Dendritic cell treated with granulocyte-macrophage colony-stimulating factor and Interleukin-4, amounts not matched to agents 40 ng/mL and 50 ng/mL, for 4 days (primary cell): ENCODE measurements at regions not wholly inside any gene's neighbourhood (a gene's known extent, or its start where the extent isn't known, plus 50 kb on each side); places are given as distances from the start of the nearest gene placed in this dataset.

ENCODE experiments used
- H3K27ac Mint-ChIP-seq: one replicate; pipeline ENCODE4 v1.8.0; 2022; ENCODE audit warnings: mild to moderate bottlenecking, mixed read lengths
- H3K27me3 Mint-ChIP-seq: one replicate; pipeline ENCODE4 v1.8.0; 2022; ENCODE audit warnings: mild to moderate bottlenecking, mixed read lengths
- H3K36me3 Mint-ChIP-seq: one replicate; pipeline ENCODE4 v1.8.0; 2022; ENCODE audit warnings: low read depth, mixed read lengths
- H3K4me1 Mint-ChIP-seq: one replicate; pipeline ENCODE4 v1.8.0; 2022; ENCODE audit warnings: low read depth, mixed read lengths
- H3K4me3 Mint-ChIP-seq: one replicate; pipeline ENCODE4 v1.8.0; 2022; ENCODE audit warnings: mild to moderate bottlenecking, moderate library complexity, mixed read lengths
- H3K9me3 Mint-ChIP-seq: one replicate; pipeline ENCODE4 v1.8.0; 2022; ENCODE audit warnings: mixed read lengths
- intact Hi-C: fragments of 100-400 bp; cut with micrococcal nuclease; formaldehyde crosslinking; loops from one replicate; pipeline ENCODE4 v1.15.0; 2022

DNA sequence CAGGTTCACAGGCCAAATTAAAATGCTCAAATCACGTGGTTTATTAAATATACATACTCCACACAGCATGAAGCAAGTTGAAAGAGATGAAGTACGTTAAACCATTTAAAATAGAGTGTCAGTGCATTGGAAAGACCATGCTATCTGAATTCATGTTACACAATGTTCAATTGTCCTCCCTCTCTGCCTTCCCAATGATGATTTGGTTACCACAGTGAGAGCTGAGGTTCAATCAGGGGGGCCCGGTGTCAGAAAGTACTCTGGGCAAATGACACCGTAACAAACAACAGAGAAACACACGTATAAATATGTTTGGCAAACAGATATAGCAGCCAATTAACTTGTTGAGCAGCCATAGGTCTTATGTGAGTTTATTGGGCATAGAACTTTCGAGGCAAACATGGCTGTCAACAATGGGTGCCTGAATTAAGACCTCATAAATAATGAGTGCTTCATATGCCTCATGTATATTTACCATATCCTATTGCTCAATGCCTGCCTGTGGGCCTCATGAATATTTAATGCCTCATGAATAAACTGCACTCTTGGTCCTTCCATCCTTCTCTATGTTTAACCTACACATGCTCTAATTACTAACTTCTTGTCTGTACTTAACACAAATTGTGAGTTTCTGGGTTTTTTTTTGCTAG lies 641.5 kb downstream of the PLOD2 start:
- intact Hi-C loops: no loop called here
- Mint-ChIP-seq H3K27me3 (no peaks in the 10 kb centered on the region), H3K4me1 (no peaks in the 10 kb centered on the region), H3K36me3 (no peaks in the 10 kb centered on the region), H3K4me3 (no peak overlapping the region), H3K27ac (no peak overlapping the region), H3K9me3 (peaks cover 21% of the 10 kb centered on the region)

DNA sequence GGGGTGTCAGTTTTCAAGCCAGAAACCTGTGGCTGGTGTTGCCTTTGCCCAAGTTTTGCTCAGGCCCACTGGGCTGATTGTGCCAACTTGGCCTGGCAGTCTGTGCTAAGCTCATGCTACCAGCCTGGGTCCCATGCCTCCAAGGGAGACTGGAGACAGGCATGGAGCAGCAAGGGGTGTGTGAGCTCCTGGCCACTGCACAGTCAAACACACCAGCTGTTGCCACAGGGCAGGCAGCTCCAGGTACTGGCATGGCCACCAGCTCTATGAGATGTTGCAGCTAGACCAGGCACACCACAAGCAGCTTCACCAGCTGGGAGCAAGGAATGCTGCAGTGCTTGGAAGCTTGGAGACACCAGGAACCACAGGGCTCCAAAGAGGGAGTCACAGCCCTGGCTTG lies 638.8 kb downstream of the PLOD2 start:
- Mint-ChIP-seq H3K27ac (no peak overlapping the region), H3K36me3 (no peaks in the 10 kb centered on the region), H3K4me3 (no peak overlapping the region), H3K9me3 (peaks cover 15% of the 10 kb centered on the region), H3K4me1 (no peaks in the 10 kb centered on the region), H3K27me3 (no peaks in the 10 kb centered on the region)
- intact Hi-C loops: no loop called here

DNA sequence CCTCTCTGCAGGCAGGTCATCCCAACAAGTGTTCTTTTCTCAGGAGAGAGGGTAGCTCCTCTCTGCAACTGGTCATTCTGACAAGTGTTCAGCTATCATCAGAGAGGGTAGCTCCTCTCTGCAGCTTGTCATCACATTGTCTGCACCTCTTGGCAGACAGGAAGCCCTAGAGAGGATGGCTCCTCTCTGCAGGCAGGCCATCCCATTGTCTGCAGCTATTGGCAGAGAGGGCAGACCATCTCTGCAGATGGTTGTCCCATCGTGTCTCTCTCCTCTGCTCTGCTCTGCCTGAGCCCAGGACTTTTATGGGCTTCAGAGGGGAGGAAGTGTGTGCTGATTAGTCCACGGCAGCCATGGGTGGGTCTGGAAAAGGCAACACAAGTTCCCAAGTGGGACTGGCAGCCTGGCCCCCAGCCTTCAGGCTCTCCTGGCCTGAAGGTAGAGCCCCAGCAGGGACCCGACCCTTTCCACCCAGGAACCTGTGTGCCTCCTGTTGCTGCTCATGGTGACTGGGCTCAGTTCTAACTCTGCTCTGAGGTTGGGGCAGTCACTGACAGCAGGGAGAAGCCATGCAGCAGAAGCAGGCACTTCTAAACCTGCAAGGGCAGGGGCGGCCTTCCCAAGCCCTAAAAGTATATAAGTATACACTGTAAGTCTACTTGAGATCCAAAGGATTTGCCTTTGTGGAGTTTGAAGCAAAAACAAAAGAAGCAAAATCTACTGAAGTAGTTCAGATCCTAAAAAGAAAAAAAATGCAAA lies 637.9 kb downstream of the PLOD2 start:
- Mint-ChIP-seq H3K36me3 (no peaks in the 10 kb centered on the region), H3K27me3 (no peaks in the 10 kb centered on the region), H3K4me1 (no peaks in the 10 kb centered on the region), H3K27ac (no peak overlapping the region), H3K4me3 (no peak overlapping the region), H3K9me3 (peaks cover 15% of the 10 kb centered on the region)
- intact Hi-C loops: no loop called here

DNA sequence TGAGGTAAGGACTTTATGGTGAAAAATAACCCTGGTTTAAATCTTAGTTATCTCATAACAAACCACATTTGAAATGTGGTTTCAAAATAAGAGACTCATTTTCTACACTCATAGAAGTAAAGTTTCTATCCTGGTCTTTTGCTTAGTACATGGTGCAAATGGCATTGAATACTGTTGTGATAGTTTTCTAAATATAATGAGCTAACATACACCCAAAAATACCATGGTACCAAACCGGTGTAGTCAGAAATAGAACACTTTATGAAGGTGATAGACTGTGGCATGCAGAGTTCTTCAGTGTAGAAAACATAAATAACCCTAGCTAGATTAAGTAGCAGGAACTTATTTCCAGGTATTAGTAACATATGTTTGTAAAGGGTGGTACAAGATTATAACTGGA lies 629.4 kb downstream of the PLOD2 start:
- no peaks in the 10 kb centered on the region for H3K4me1 Mint-ChIP-seq
- no peak overlapping the region for H3K27ac Mint-ChIP-seq
- H3K4me3 Mint-ChIP-seq: no peak overlapping the region
- intact Hi-C loops: no loop called here
- no peaks in the 10 kb centered on the region for H3K27me3 Mint-ChIP-seq
- peaks cover 5% of the 10 kb centered on the region for H3K9me3 Mint-ChIP-seq
- no peaks in the 10 kb centered on the region for H3K36me3 Mint-ChIP-seq

DNA sequence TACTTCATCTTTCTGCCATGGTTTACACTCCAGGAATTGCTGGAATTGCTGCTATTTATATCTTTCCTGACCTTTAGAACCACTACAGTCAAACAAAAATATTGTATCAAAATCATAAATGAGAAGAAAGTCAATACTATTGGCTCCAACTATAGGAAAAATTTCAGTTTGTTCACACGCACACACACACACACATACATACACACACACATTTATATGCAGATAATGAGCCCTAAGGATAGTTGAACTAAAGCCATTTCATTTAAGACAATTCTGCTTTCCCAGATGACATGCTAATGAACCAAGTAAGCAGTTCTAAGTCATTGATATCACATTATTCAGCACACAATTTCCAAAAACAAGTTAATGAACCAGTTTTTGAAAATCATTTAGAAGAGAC lies 627.3 kb downstream of the PLOD2 start:
- Mint-ChIP-seq H3K4me3 (no peak overlapping the region), H3K27ac (no peak overlapping the region), H3K36me3 (no peaks in the 10 kb centered on the region), H3K4me1 (no peaks in the 10 kb centered on the region), H3K9me3 (no peaks in the 10 kb centered on the region), H3K27me3 (no peaks in the 10 kb centered on the region)
- intact Hi-C loops: no loop called here

DNA sequence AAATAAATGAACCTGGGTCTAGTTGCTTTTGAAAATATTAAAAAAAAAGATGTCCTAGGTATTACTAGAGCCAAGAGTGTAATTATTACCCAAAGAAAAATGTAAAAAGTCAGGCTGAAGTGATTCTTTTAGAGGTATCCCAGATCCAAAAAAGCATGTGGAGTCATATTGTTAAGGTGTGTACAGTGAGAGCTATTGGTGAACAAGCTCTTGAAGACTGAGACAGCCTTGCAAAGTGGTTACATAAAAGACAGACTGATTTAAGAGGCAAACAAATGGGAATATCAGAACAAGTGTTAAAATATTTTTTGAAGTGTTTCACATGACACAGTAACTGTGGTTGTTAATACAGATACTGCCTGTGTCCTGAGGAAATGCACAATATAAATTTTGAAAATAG lies 624.5 kb downstream of the PLOD2 start:
- intact Hi-C loops: no loop called here
- H3K4me3 Mint-ChIP-seq: no peak overlapping the region
- no peaks in the 10 kb centered on the region for H3K9me3 Mint-ChIP-seq
- no peaks in the 10 kb centered on the region for H3K4me1 Mint-ChIP-seq
- H3K36me3 Mint-ChIP-seq: no peaks in the 10 kb centered on the region
- no peak overlapping the region for H3K27ac Mint-ChIP-seq
- H3K27me3 Mint-ChIP-seq: no peaks in the 10 kb centered on the region

DNA sequence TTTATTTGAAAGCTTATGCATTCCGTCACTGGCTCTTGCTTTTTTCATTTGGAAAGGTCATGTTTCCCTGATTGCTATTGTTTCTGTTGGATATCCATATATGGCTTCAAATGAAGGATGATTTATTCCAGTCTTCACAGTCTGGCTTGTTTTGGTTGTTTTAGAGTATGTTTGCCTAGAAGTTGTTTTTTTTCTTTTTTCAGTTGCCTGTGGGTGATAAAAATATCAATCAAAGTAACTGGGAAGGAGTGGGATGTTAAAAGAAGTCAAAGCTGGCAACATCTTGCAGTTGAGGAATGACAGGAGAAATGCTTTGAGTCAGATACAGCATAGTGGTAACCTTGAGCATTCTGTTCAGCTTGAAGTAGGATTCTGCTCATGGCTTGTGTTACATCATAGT lies 610.5 kb downstream of the PLOD2 start:
- no peaks in the 10 kb centered on the region for H3K27me3 Mint-ChIP-seq
- peaks cover 76% of the 10 kb centered on the region for H3K9me3 Mint-ChIP-seq
- intact Hi-C loops: no loop called here
- H3K4me1 Mint-ChIP-seq: no peaks in the 10 kb centered on the region
- no peaks in the 10 kb centered on the region for H3K36me3 Mint-ChIP-seq
- no peak overlapping the region for H3K4me3 Mint-ChIP-seq
- no peak overlapping the region for H3K27ac Mint-ChIP-seq

DNA sequence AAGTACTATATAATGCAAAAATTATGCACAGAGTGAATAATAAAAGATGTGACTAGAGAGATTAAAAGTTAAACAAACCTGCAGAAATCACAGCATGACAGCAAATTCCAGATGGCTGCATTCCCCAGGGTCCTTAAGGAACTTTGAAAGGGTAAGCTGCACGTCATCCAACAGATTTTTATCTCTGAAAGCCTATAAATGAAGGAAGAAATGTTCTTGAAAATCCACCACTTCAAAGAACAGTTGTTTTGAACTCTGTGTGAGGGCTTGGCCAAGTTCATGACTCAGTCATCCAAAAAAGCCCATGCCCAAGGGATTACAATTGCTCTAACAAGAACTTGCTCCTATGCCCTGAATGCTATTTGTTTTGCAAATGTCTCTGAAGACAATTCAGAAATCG lies 603.6 kb downstream of the PLOD2 start:
- Mint-ChIP-seq H3K4me1 (no peaks in the 10 kb centered on the region), H3K27ac (no peak overlapping the region), H3K4me3 (no peak overlapping the region), H3K27me3 (no peaks in the 10 kb centered on the region), H3K9me3 (peaks cover 44% of the 10 kb centered on the region), H3K36me3 (no peaks in the 10 kb centered on the region)
- intact Hi-C loops: no loop called here

DNA sequence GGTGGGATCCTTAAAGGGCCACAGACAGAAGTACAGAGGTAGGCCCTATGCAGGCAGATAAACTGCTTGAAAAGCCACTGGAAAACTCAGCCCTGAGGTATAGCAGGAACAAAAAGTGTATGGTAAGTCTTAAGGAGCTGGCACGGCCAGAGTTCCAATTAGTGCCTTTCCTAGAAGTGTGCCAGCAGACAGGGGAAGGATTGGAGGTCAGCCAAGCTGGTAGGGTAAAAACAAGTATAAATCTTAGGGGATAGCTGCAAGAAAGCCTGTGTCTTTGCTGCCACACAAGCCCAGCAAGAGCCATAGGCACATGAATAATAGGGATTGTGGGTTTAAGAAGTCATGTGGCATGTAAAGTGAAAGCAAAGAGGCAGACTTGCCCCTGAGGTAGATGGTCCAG lies 582.5 kb downstream of the PLOD2 start:
- H3K27ac Mint-ChIP-seq: no peak overlapping the region
- peaks cover 28% of the 10 kb centered on the region for H3K9me3 Mint-ChIP-seq
- H3K4me1 Mint-ChIP-seq: no peaks in the 10 kb centered on the region
- no peak overlapping the region for H3K4me3 Mint-ChIP-seq
- intact Hi-C loops: no loop called here
- H3K36me3 Mint-ChIP-seq: no peaks in the 10 kb centered on the region
- no peaks in the 10 kb centered on the region for H3K27me3 Mint-ChIP-seq

DNA sequence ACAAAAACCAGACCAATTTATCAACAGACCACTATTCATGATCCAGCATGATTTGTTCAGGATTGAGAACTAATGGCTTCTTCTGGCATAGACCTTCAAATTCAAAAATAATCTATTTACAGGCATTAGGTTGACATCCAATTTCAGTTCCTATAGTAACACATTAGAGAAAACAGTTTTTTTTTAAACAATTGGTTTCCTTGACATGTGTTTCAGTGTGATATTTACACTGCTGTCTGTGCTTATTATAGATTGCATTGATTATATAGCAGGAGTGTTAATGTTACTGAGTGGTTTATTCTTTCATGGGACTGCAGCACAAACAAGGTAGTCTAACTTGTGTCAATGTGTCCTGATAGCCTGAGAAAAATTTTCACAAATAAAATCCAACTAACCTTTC lies 579.3 kb downstream of the PLOD2 start:
- no peak overlapping the region for H3K27ac Mint-ChIP-seq
- intact Hi-C loops: no loop called here
- no peaks in the 10 kb centered on the region for H3K36me3 Mint-ChIP-seq
- peaks cover 25% of the 10 kb centered on the region for H3K9me3 Mint-ChIP-seq
- H3K4me1 Mint-ChIP-seq: no peaks in the 10 kb centered on the region
- H3K4me3 Mint-ChIP-seq: no peak overlapping the region
- H3K27me3 Mint-ChIP-seq: no peaks in the 10 kb centered on the region

DNA sequence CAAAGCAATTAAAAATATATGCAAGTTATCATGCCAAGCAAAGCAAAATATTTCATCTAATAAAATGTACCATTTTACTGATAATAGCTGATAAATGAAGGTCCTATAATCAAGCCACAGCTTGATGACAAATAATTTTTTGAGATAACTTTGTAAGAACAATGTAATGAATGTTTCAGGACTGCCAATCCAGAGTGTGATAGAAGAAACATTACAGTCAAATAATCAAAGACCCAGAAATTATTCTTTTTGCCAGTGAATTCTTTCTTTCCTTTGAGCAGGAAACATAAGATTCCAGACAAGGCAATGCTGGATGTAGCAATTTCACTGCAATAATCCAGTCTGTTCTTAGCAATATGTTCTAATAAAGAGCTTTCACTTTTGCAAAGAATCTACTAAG lies 556.1 kb downstream of the PLOD2 start:
- Mint-ChIP-seq H3K27ac (no peak overlapping the region), H3K4me3 (no peak overlapping the region), H3K9me3 (peaks cover 17% of the 10 kb centered on the region), H3K27me3 (no peaks in the 10 kb centered on the region), H3K4me1 (no peaks in the 10 kb centered on the region), H3K36me3 (no peaks in the 10 kb centered on the region)
- intact Hi-C loops: no loop called here

DNA sequence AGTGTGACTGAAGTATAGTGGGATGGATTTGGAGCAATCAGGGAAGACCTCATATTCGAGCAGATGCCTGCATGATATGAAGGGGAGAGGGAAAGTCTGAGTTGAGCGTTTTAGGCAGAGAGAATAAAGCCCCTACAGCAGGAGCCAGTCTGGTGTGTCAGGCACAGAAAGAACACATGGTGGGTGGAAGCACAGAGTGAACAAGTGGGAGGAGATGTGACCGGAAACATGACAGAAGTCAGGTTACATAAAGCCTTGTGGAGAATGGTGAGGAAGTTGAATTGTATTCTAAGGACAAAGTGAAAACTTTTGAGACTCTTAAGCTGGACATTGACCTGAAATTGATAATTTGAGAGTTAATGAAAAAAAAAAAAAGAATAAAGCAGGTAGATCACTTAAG lies 541.0 kb downstream of the PLOD2 start:
- no peak overlapping the region for H3K27ac Mint-ChIP-seq
- H3K9me3 Mint-ChIP-seq: peaks cover 43% of the 10 kb centered on the region
- no peaks in the 10 kb centered on the region for H3K4me1 Mint-ChIP-seq
- no peaks in the 10 kb centered on the region for H3K27me3 Mint-ChIP-seq
- intact Hi-C loops: no loop called here
- no peak overlapping the region for H3K4me3 Mint-ChIP-seq
- no peaks in the 10 kb centered on the region for H3K36me3 Mint-ChIP-seq

DNA sequence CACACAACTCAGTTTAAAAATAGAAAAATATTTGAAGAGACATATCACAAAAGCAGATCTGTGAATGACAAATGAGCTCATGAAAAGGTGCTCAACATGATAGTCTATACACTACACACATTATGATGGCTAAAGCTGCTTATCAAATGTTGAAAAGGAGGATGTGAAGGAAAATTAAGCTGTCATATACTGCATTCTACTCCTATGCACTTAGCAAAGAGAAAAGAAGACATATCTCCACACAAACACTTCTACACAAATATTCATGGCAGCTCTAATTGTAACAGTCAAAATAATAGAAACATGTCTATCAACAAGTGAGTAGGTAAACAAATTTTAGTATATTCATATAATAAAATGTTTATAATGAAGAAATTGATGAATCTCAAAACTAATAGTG lies 540.5 kb downstream of the PLOD2 start:
- intact Hi-C loops: no loop called here
- Mint-ChIP-seq H3K9me3 (peaks cover 41% of the 10 kb centered on the region), H3K27ac (no peak overlapping the region), H3K4me3 (no peak overlapping the region), H3K4me1 (no peaks in the 10 kb centered on the region), H3K27me3 (no peaks in the 10 kb centered on the region), H3K36me3 (no peaks in the 10 kb centered on the region)

DNA sequence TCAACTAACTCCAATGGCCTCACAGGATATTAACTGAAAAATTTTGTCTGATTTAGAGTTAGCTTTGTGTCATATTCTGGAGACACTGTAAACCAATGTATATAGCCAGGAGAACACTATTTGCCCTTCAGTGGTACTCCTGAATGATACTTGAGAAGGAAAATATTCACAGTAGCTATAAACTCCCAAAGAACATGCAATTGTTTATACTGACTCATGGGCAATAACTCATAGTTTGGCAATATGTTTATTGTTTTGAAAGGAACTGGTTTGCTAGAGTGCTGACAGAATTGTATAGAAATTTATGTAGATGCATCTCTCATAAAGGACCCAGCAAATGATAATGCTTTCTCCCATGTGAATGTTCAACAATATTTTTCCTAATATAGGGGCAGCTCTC lies 537.6 kb downstream of the PLOD2 start:
- no peaks in the 10 kb centered on the region for H3K36me3 Mint-ChIP-seq
- peaks cover 20% of the 10 kb centered on the region for H3K9me3 Mint-ChIP-seq
- no peaks in the 10 kb centered on the region for H3K27me3 Mint-ChIP-seq
- no peaks in the 10 kb centered on the region for H3K4me1 Mint-ChIP-seq
- intact Hi-C loops: no loop called here
- no peak overlapping the region for H3K4me3 Mint-ChIP-seq
- H3K27ac Mint-ChIP-seq: no peak overlapping the region

DNA sequence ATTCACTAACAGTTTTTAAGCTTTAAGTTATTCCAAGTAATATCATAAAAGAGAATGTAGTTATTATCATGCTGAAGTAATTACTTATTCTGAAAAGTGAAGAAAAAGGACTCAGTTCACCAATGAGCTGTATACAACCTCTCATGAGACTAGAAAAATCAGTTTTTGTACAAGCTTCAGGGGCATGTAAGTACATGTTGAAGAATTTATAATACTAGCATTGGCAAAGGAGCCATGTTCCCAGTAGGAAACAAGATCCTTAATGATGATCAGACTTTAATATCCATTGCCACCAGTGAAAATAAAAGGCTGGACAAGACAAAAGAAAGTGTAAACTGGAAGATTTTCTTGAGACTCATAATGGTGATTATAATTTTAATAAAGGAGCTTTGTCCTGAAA lies 532.8 kb downstream of the PLOD2 start:
- peaks cover 27% of the 10 kb centered on the region for H3K9me3 Mint-ChIP-seq
- no peaks in the 10 kb centered on the region for H3K36me3 Mint-ChIP-seq
- H3K27ac Mint-ChIP-seq: no peak overlapping the region
- H3K4me1 Mint-ChIP-seq: no peaks in the 10 kb centered on the region
- intact Hi-C loops: no loop called here
- H3K27me3 Mint-ChIP-seq: no peaks in the 10 kb centered on the region
- no peak overlapping the region for H3K4me3 Mint-ChIP-seq
